ENCODE measurements at regions not wholly inside any gene's neighbourhood (a gene's known extent, or its start where the extent isn't known, plus 50 kb on each side); places are given as distances from the start of the nearest gene placed in this dataset.

DNA sequence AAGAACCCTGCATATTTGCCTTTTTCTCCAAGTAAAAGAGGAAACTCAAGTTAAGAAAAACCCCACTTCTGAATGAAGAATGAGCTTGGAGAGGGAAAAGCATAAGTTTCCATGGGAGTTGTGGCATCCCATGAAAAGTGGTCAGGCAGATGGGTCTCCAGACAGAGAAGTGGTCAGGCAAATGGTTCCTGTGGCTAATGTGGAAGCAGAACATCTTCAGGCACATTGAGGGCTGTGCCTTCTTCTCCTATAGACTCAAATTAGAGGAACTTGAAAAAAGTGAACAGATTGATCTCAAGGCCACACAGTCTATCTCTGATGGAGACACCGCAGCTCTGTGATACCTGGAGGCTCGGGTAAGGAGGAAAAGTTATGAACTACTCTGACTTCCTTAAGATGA is 55.7 kb upstream of the KIRREL1 start:
- TF ChIP-seq, protein P1, sequence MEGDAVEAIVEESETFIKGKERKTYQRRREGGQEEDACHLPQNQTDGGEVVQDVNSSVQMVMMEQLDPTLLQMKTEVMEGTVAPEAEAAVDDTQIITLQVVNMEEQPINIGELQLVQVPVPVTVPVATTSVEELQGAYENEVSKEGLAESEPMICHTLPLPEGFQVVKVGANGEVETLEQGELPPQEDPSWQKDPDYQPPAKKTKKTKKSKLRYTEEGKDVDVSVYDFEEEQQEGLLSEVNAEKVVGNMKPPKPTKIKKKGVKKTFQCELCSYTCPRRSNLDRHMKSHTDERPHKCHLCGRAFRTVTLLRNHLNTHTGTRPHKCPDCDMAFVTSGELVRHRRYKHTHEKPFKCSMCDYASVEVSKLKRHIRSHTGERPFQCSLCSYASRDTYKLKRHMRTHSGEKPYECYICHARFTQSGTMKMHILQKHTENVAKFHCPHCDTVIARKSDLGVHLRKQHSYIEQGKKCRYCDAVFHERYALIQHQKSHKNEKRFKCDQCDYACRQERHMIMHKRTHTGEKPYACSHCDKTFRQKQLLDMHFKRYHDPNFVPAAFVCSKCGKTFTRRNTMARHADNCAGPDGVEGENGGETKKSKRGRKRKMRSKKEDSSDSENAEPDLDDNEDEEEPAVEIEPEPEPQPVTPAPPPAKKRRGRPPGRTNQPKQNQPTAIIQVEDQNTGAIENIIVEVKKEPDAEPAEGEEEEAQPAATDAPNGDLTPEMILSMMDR (IDR thresholded peaks at IDR 0.05): no peak
- TF ChIP-seq POLR2AphosphoS5 (IDR thresholded peaks at IDR 0.05; ENCODE audit: low read depth, low read length) (no peak), EZH2phosphoT487 (IDR thresholded peaks at IDR 0.05; ENCODE audit: borderline replicate concordance, low read depth) (no peak)

Data from SK-N-SH (cell line).